SH-SY5Y (cell line): ENCODE measurements at regions not wholly inside any gene's neighbourhood (a gene's known extent, or its start where the extent isn't known, plus 50 kb on each side); places are given as distances from the start of the nearest gene placed in this dataset.

Source experiments
- GATA2 ChIP-seq: IDR thresholded peaks from 2 replicates; pipeline ENCODE4 v1.6.1; 2011; ENCODE audit warnings: mild to moderate bottlenecking, low read depth, low read length
- GATA3 ChIP-seq: IDR thresholded peaks from 2 replicates; pipeline ENCODE4 v1.6.1; 2011; ENCODE audit warnings: low read depth, mild to moderate bottlenecking, low read length, moderate library complexity

- TF ChIP-seq GATA3 (no peak), GATA2 (no peak)
These were observed 107.9 kb downstream of the KCNF1 start for GRCh38 chr2:11019614-11020013.
